IMR-90 (cell line): ENCODE measurements at regions not wholly inside any gene's neighbourhood (a gene's known extent, or its start where the extent isn't known, plus 50 kb on each side); places are given as distances from the start of the nearest gene placed in this dataset.

Source experiments
- ATAC-seq: fragments of 200-7000 bp; cut with Tn5 transposase; 2 replicates; pipeline ENCODE4 v1.9.1; 2020; ENCODE audit warnings: low read depth, mild to moderate bottlenecking, moderate library complexity
- BruUV-seq: library from RNA; stranded (reverse); fragments of 400-500 nt; replicated peaks from 2 replicates; lab custom pipeline; 2021; lab: Mats Ljungman, UMichigan
- CTCF ChIA-PET: fragments of 300-600 bp; formaldehyde crosslinking; extraction: SDS; loops from one replicate; lab custom pipeline; 2021; ENCODE audit warnings: antibody characterized with exemption; lab: Yijun Ruan, JAX
- POLR2A ChIA-PET: fragments of 300-600 bp; sonication (Branson Sonifier 250); formaldehyde crosslinking; loops from one replicate; lab custom pipeline; 2022; ENCODE audit warnings: antibody characterized with exemption; ENCODE audit not compliant: unreplicated experiment; lab: Charles Lee
- DNase-seq: peaks from one replicate; pipeline ENCODE4 v3.0.0; 2013
- H2AFZ ChIP-seq: replicated peaks from 2 replicates; pipeline ENCODE3; 2013; ENCODE audit warnings: low read length, mild to moderate bottlenecking; ENCODE audit not compliant: poor library complexity
- H2AK5ac ChIP-seq: 2 replicates; pipeline ENCODE4 v1.6.1; 2013; ENCODE audit warnings: low read depth, low read length, inconsistent platforms
- H2AK9ac ChIP-seq: replicated peaks from 2 replicates; pipeline ENCODE3; 2013; ENCODE audit warnings: mild to moderate bottlenecking, low read depth, low read length, moderate library complexity; ENCODE audit not compliant: poor library complexity
- H2BK120ac ChIP-seq: 2 replicates; pipeline ENCODE4 v1.6.1; 2013; ENCODE audit warnings: low read depth, low read length, inconsistent platforms
- H2BK15ac ChIP-seq: 3 replicates; pipeline ENCODE4 v1.6.1; 2013; ENCODE audit warnings: low read depth, low read length, inconsistent platforms
- H2BK20ac ChIP-seq: 2 replicates; pipeline ENCODE4 v1.6.1; 2013; ENCODE audit warnings: low read depth, mild to moderate bottlenecking, inconsistent platforms, low read length, moderate library complexity
- H2BK5ac ChIP-seq: 2 replicates; pipeline ENCODE4 v1.6.1; 2013; ENCODE audit warnings: mild to moderate bottlenecking, low read depth, low read length, inconsistent platforms; ENCODE audit not compliant: poor library complexity, severe bottlenecking
- H3K14ac ChIP-seq: replicated peaks from 2 replicates; pipeline ENCODE4 v1.6.1; 2013; ENCODE audit warnings: low read depth, low read length, inconsistent platforms
- H3K18ac ChIP-seq: 2 replicates; pipeline ENCODE4 v1.6.1; 2013; ENCODE audit warnings: low read depth, low read length, control low read depth
- H3K23ac ChIP-seq: 2 replicates; pipeline ENCODE4 v1.6.1; 2013; ENCODE audit warnings: low read depth, low read length, inconsistent platforms
- H3K27ac ChIP-seq: 2 replicates; pipeline ENCODE4 v1.5.1; 2013; ENCODE audit warnings: mild to moderate bottlenecking, control low read depth, low read length; ENCODE audit not compliant: insufficient read depth
- H3K27me3 ChIP-seq: 2 replicates; pipeline ENCODE4 v1.6.1; 2013; ENCODE audit warnings: low read length; ENCODE audit not compliant: control insufficient read depth, insufficient read depth
- H3K36me3 ChIP-seq: 2 replicates; pipeline ENCODE4 v1.6.1; 2013; ENCODE audit warnings: low read length, mixed read lengths; ENCODE audit not compliant: control insufficient read depth, insufficient read depth
- H3K4ac ChIP-seq: 2 replicates; pipeline ENCODE4 v1.6.1; 2013; ENCODE audit warnings: low read depth, low read length, inconsistent platforms
- H3K4me1 ChIP-seq: 2 replicates; pipeline ENCODE4 v1.6.1; 2013; ENCODE audit warnings: low read length, mixed read lengths; ENCODE audit not compliant: control insufficient read depth, insufficient read depth
- H3K4me2 ChIP-seq: 2 replicates; pipeline ENCODE4 v1.6.1; 2013; ENCODE audit warnings: low read depth, mild to moderate bottlenecking, control low read depth, low read length, moderate library complexity
- H3K4me3 ChIP-seq: 2 replicates; pipeline ENCODE4 v1.5.1; 2013; ENCODE audit warnings: low read depth, mild to moderate bottlenecking, control low read depth, low read length, moderate library complexity; ENCODE audit not compliant: insufficient read depth
- H3K56ac ChIP-seq: 2 replicates; pipeline ENCODE4 v1.6.1; 2013; ENCODE audit warnings: low read length, inconsistent platforms; ENCODE audit not compliant: insufficient read depth; ENCODE audit errors: extremely low read depth
- H3K79me1 ChIP-seq, 2 experiments: 2 replicates each; pipeline ENCODE4 v1.6.1; 2013; ENCODE audit warnings: low read length in 2 of 2, inconsistent platforms in 1 of 2, low read depth in 1 of 2
- H3K9ac ChIP-seq: 2 replicates; pipeline ENCODE4 v1.6.1; 2013; ENCODE audit warnings: low read depth, low read length, control low read depth
- H3K9me1 ChIP-seq: 2 replicates; pipeline ENCODE4 v1.6.1; 2013; ENCODE audit warnings: low read length, inconsistent platforms; ENCODE audit not compliant: insufficient read depth
- H3K9me3 ChIP-seq: 2 replicates; pipeline ENCODE4 v1.6.1; 2013; ENCODE audit warnings: low read length; ENCODE audit not compliant: control insufficient read depth, insufficient read depth
- H4K20me1 ChIP-seq: 2 replicates; pipeline ENCODE4 v1.6.1; 2013; ENCODE audit warnings: low read length, inconsistent platforms; ENCODE audit not compliant: insufficient read depth
- H4K5ac ChIP-seq: 2 replicates; pipeline ENCODE4 v1.6.1; 2013; ENCODE audit warnings: mild to moderate bottlenecking, low read depth, low read length, control low read depth
- H4K8ac ChIP-seq, 2 experiments: 2 replicates each; pipeline ENCODE4 v1.6.1; 2013; ENCODE audit warnings: low read depth in 2 of 2, low read length in 2 of 2, control low read depth in 1 of 2, inconsistent platforms in 1 of 2
- H4K91ac ChIP-seq: 2 replicates; pipeline ENCODE4 v1.6.1; 2013; ENCODE audit warnings: low read depth, low read length, inconsistent platforms; ENCODE audit not compliant: insufficient read depth
- BHLHE40 ChIP-seq: fragments of 150-350 bp; IDR thresholded peaks from 2 replicates; pipeline ENCODE4 v1.6.1; 2016; ENCODE audit warnings: mild to moderate bottlenecking, low read depth, low read length
- CEBPB ChIP-seq: IDR thresholded peaks from 2 replicates; pipeline ENCODE4 v1.6.1; 2012; ENCODE audit warnings: low read depth, low read length, improper control_type of control experiment
- CHD1 ChIP-seq: IDR thresholded peaks from 2 replicates; pipeline ENCODE4 v1.6.1; 2012; ENCODE audit warnings: low read depth, low read length, improper control_type of control experiment
- FOS ChIP-seq: fragments of 150-350 bp; IDR thresholded peaks from 2 replicates; pipeline ENCODE4 v1.6.1; 2016; ENCODE audit warnings: low read depth, low read length
- MAZ ChIP-seq: IDR thresholded peaks from 2 replicates; pipeline ENCODE4 v1.6.1; 2012; ENCODE audit warnings: low read depth, mild to moderate bottlenecking, low read length, improper control_type of control experiment, moderate library complexity, borderline replicate concordance
- MXI1 ChIP-seq: IDR thresholded peaks from 2 replicates; pipeline ENCODE4 v1.6.1; 2012; ENCODE audit warnings: low read depth, mild to moderate bottlenecking, low read length, moderate library complexity, borderline replicate concordance
- NFE2L2 ChIP-seq: fragments of 150-350 bp; IDR thresholded peaks from 2 replicates; pipeline ENCODE4 v1.6.1; 2016; ENCODE audit warnings: low read depth, mild to moderate bottlenecking, low read length
- POLR2A ChIP-seq: IDR thresholded peaks from 2 replicates; pipeline ENCODE4 v1.6.1; 2012; ENCODE audit warnings: mild to moderate bottlenecking, low read depth, low read length
- RAD21 ChIP-seq: IDR thresholded peaks from 2 replicates; pipeline ENCODE4 v1.6.1; 2012; ENCODE audit warnings: low read length, improper control_type of control experiment
- RCOR1 ChIP-seq: IDR thresholded peaks from 2 replicates; pipeline ENCODE4 v1.6.1; 2012; ENCODE audit warnings: mild to moderate bottlenecking, low read length, improper control_type of control experiment; ENCODE audit not compliant: insufficient replicate concordance
- RFX5 ChIP-seq: IDR thresholded peaks from 2 replicates; pipeline ENCODE4 v1.8.0; 2012; ENCODE audit warnings: low read depth, mild to moderate bottlenecking, low read length, moderate library complexity
- SMC3 ChIP-seq: fragments of 150-350 bp; IDR thresholded peaks from 2 replicates; pipeline ENCODE4 v1.6.1; 2016; ENCODE audit warnings: low read depth, mild to moderate bottlenecking, antibody characterized with exemption, low read length, moderate library complexity
- WGBS, 2 experiments: methylation state at CpG; one replicate each; pipeline versions ENCODE4 v1.1.5 to v1.1.7; 2013; ENCODE audit warnings: missing lambda C conversion rate in 2 of 2; ENCODE audit not compliant: insufficient read length in 1 of 2; ENCODE audit errors: extremely low coverage in 2 of 2; 5-methylcytosine and 5-hydroxymethylcytosine counted together
- dilution Hi-C: fragments of 300-500 bp; cut with HindIII; formaldehyde crosslinking; loops from one replicate; pipeline ENCODE4 v1.14.3; 2018; ENCODE audit warnings: low sequenced_read_pairs; ENCODE audit not compliant: unreplicated experiment
- in situ Hi-C: fragments of 300-500 bp; cut with MboI; formaldehyde crosslinking; loops from 3 replicates; pipeline ENCODE4 v1.14.3; 2019; ENCODE audit warnings: low sequenced_read_pairs, inconsistent platforms, mixed read lengths
- intact Hi-C: fragments of 100-400 bp; cut with micrococcal nuclease; formaldehyde crosslinking; loops from 2 replicates; pipeline ENCODE4 v1.10.0; 2022
- TF ChIP-seq, protein P1 (sequence below): fragments of 150-350 bp; IDR thresholded peaks from 2 replicates; pipeline ENCODE4 v1.6.1; 2017; ENCODE audit warnings: mild to moderate bottlenecking, antibody characterized with exemption, low read length, low read depth
- TF ChIP-seq, protein P2 (sequence below): fragments of 150-350 bp; IDR thresholded peaks from 2 replicates; pipeline ENCODE4 v1.6.1; 2016; ENCODE audit warnings: low read depth, mild to moderate bottlenecking, low read length, moderate library complexity, borderline replicate concordance

DNA sequence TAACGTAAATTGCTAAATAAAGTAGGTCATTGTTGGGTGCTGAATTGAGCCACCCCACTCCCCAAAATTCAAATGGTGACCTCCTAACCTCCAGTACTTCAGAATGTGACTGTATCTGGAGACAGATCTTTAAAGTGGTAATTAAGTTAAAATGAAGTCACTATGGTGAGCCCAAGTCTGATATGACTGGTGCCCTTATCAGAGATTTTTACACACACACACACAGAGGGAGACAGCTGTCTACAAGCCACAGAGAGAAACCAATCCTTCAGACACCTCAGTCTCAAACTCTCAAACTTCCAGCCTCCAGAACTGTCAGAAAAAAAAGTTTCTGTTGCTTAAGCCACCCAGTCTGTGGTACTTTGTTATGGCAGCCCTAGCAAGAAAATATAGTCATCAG, 879.2 kb upstream of the INTU start:
- H3K14ac ChIP-seq: no peak overlapping the region
- 0 out of 2 replicates have a peak, but pooled peaks cover 2% of the 10 kb centered on the region for H3K4me1 ChIP-seq
- H4K8ac ChIP-seq: no peak overlapping the region
- H3K9me3 ChIP-seq: no peaks in the 10 kb centered on the region
- H3K4me3 ChIP-seq: no peak overlapping the region
- no peak overlapping the region for H2BK5ac ChIP-seq
- no peak overlapping the region for H3K23ac ChIP-seq
- no peak overlapping the region for H3K18ac ChIP-seq
- intact Hi-C loops (no loop called here), in situ Hi-C loops (no loop called here), dilution Hi-C loops (no loop called here)
- H3K4me2 ChIP-seq: no peak overlapping the region
- H2BK15ac ChIP-seq: no peak overlapping the region
- H3K36me3 ChIP-seq: no peaks in the 10 kb centered on the region
- H3K27ac ChIP-seq: no peak overlapping the region
- no peak overlapping the region for H3K56ac ChIP-seq
- H3K4ac ChIP-seq: no peak overlapping the region
- H4K91ac ChIP-seq: no peak overlapping the region
- BruUV-seq: no TSS peak
- H3K79me1 ChIP-seq: no peaks in the 10 kb centered on the region
- no peaks in the 10 kb centered on the region for H3K9me1 ChIP-seq
- H4K5ac ChIP-seq: no peak overlapping the region
- H2BK120ac ChIP-seq: no peak overlapping the region
- ChIA-PET POLR2A (no interaction called here), CTCF (no interaction called here)
- H3K27me3 ChIP-seq: no peaks in the 10 kb centered on the region
- ATAC-seq (no peak), DNase-seq (no peak)
- H3K9ac ChIP-seq: no peak overlapping the region
- H2AK5ac ChIP-seq: no peak overlapping the region
- no peak overlapping the region for H2BK20ac ChIP-seq
- no peak overlapping the region for H2AK9ac ChIP-seq
- H4K20me1 ChIP-seq: no peaks in the 10 kb centered on the region
- no CpG with 5 or more reads among the region's 1 CpG for WGBS, 2 experiments
- no peak overlapping the region for H2AFZ ChIP-seq
- TF ChIP-seq RAD21 (no peak), BHLHE40 (no peak), MAZ (no peak), CHD1 (no peak), CEBPB (no peak), NFE2L2 (no peak), FOS (no peak), MXI1 (no peak), RFX5 (no peak), SMC3 (no peak), POLR2A (no peak), RCOR1 (no peak)
- TF ChIP-seq, protein P1, sequence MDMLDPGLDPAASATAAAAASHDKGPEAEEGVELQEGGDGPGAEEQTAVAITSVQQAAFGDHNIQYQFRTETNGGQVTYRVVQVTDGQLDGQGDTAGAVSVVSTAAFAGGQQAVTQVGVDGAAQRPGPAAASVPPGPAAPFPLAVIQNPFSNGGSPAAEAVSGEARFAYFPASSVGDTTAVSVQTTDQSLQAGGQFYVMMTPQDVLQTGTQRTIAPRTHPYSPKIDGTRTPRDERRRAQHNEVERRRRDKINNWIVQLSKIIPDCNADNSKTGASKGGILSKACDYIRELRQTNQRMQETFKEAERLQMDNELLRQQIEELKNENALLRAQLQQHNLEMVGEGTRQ: no peak
- TF ChIP-seq, protein P2, sequence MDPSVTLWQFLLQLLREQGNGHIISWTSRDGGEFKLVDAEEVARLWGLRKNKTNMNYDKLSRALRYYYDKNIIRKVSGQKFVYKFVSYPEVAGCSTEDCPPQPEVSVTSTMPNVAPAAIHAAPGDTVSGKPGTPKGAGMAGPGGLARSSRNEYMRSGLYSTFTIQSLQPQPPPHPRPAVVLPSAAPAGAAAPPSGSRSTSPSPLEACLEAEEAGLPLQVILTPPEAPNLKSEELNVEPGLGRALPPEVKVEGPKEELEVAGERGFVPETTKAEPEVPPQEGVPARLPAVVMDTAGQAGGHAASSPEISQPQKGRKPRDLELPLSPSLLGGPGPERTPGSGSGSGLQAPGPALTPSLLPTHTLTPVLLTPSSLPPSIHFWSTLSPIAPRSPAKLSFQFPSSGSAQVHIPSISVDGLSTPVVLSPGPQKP: no peak
